Mesodermal cell (in vitro differentiated cells): ENCODE measurements at regions not wholly inside any gene's neighbourhood (a gene's known extent, or its start where the extent isn't known, plus 50 kb on each side); places are given as distances from the start of the nearest gene placed in this dataset.
"Not testable (repeated sequence)": the region's sequence is repeated elsewhere in the genome, so short reads cannot be mapped to it uniquely, and the experiment has no call there.

Experiments
- H3K27ac ChIP-seq: 2 replicates; pipeline ENCODE4 v1.7.0; 2013; ENCODE audit warnings: mild to moderate bottlenecking, low read depth, low read length, moderate library complexity; ENCODE audit not compliant: severe bottlenecking
- H3K36me3 ChIP-seq: 2 replicates; pipeline ENCODE4 v1.7.1; 2013; ENCODE audit warnings: mild to moderate bottlenecking, low read length, moderate library complexity; ENCODE audit not compliant: control insufficient read depth, insufficient read depth
- H3K4me1 ChIP-seq: one replicate; pipeline ENCODE4 v1.7.1; 2013; ENCODE audit warnings: mild to moderate bottlenecking, low read length; ENCODE audit not compliant: insufficient read depth, control insufficient read depth, poor library complexity, severe bottlenecking
- H3K4me3 ChIP-seq: 2 replicates; pipeline ENCODE4 v1.7.0; 2013; ENCODE audit warnings: low read length, control low read depth, mild to moderate bottlenecking; ENCODE audit not compliant: insufficient read depth, poor library complexity, severe bottlenecking; ENCODE audit errors: extremely low read depth
- H3K9me3 ChIP-seq: 2 replicates; pipeline ENCODE4 v1.7.1; 2013; ENCODE audit warnings: mild to moderate bottlenecking, low read length, moderate library complexity; ENCODE audit not compliant: control insufficient read depth
- WGBS, 2 experiments: methylation state at CpG; one replicate each; pipeline ENCODE4 v1.1.5; 2013; ENCODE audit warnings: missing lambda C conversion rate in 2 of 2; ENCODE audit not compliant: insufficient coverage in 2 of 2; 5-methylcytosine and 5-hydroxymethylcytosine counted together

- not testable (repeated sequence) for H3K36me3 ChIP-seq, H3K4me1 ChIP-seq, H3K4me3 ChIP-seq, H3K9me3 ChIP-seq, H3K27ac ChIP-seq
- no CpG with 5 or more reads among the region's 6 CpGs for WGBS, 2 experiments
Observed at GRCh38 chr2:87438780-87439454, 309.0 kb upstream of the PLGLB2 start.

- 84% methylated on average over 2 of the region's 7 CpGs; no CpG with 5 or more reads in 1 of the 2 experiments for WGBS, 2 experiments
- not testable (repeated sequence) for H3K4me3 ChIP-seq, H3K4me1 ChIP-seq, H3K9me3 ChIP-seq, H3K27ac ChIP-seq, H3K36me3 ChIP-seq
Observed at GRCh38 chr2:87439617-87440204, 308.2 kb upstream of the PLGLB2 start.

DNA sequence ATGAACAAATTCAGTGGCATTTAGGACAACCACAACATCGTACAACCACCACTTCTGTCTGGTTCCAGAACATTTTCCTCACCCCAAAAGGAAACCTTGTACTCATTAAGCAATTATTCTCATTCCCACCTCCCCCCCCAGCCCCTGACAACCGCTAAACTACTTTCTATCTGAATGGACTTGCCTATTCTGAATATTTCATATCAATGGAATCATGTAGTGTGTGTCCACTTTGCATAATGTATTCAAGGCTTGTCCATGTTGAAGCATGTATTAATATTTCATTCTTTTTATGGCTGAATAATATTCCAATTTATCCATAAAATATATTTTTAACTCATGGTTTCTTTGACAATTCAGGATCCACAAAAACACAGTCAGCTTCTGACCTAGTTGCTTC lies 307.2 kb upstream of the PLGLB2 start:
- not testable (repeated sequence) for H3K9me3 ChIP-seq, H3K27ac ChIP-seq, H3K4me3 ChIP-seq, H3K36me3 ChIP-seq, H3K4me1 ChIP-seq
- WGBS, 2 experiments, result 88 to 100% methylated on average over 1 of the region's 2 CpGs

- H3K9me3 ChIP-seq, H3K4me3 ChIP-seq, H3K36me3 ChIP-seq, H3K27ac ChIP-seq, H3K4me1 ChIP-seq: not testable (repeated sequence)
- whole genome bisulfite sequencing, 2 experiments, result 90 to 97% methylated on average over 2 to 5 of the region's 6 CpGs
Observed at GRCh38 chr2:87441375-87441774, 306.5 kb upstream of the PLGLB2 start.

DNA sequence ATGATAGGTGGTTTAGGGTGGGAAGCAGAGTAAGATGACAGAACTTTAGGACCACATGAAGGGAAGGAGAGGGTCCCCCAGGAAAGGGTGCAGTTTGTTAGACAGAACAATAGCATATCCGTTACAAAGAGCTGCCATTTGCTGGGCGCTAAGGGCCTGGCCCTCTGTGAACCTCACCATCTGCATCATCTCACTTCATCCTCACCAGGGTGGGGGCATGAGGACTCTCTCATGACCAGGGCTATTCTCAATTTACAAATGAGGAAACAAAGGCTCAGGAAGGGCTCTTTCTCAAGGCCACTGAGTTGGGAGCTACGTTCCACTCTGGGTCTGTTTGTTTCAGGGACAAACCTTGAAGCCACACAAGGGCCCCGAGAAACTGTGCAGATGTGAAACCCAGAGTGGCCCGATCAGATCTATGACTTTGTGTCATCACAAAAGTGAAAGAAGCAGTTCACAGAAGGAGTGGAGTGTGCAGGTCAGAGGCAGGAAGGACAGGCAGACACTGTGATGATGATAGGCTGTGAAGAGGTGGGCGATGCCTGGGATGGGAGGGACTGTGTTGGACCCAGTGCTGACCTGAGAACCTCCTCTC lies 304.8 kb upstream of the PLGLB2 start:
- not testable (repeated sequence) for H3K27ac ChIP-seq, H3K36me3 ChIP-seq, H3K9me3 ChIP-seq, H3K4me3 ChIP-seq, H3K4me1 ChIP-seq
- WGBS, 2 experiments, result no CpG with 5 or more reads among the region's 6 CpGs

DNA sequence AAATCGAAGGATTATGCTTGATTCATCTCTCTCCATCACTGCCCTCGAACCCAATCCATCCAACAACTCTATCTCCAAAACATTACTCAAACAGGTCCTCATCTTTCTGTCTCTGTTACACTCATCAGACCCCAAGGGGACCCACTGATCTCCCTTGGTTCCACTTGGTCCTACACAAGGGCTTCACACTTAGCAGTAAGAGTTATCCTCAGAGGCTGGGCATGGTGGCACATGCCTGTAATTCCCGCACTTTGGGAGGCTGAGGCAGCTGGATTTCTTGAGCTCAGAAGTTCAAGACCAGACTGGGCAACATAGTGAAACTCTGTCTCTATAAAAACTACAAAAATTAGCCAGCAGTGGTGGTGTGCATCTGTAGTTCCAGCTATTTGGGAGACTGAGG lies 302.9 kb upstream of the PLGLB2 start:
- H3K4me1 ChIP-seq, H3K27ac ChIP-seq, H3K4me3 ChIP-seq, H3K36me3 ChIP-seq, H3K9me3 ChIP-seq: not testable (repeated sequence)
- 89% methylated on average over 1 of the region's 3 CpGs; no CpG with 5 or more reads in 1 of the 2 experiments for WGBS, 2 experiments

DNA sequence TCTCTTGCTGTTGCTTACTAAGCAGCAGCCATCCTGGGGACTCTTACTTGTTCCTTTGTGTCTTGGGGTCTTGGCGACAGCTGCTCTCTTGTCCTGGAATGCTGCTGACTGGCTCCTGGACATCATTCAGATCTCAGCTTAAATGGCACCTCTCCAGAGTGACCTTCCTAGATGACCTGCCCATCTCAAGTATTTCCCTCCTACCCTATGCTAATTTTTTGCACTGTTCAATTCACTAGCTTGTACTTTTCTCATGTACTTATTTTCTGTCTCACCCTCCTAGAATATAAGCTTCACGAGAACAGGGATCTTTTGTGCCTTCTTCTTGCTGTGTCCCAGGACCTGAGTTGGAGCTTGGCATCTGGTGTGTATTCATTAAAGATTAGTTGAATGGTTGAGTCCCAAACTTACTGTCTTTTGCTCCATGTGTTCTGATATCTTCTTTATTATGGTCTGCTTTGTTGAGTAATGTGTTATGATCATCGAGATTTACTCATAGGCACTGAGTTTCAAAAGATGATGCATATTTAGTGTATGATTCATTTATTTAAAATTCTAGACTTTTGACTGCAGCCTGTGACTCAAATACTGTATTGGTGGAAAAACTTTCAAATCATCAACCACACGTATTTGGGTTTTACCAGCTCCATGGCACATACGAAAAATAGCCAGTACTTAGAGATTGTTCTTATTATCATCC lies 302.1 kb upstream of the PLGLB2 start:
- H3K4me1 ChIP-seq, H3K27ac ChIP-seq, H3K9me3 ChIP-seq, H3K4me3 ChIP-seq, H3K36me3 ChIP-seq: not testable (repeated sequence)
- no CpG with 5 or more reads among the region's 5 CpGs for WGBS, 2 experiments

DNA sequence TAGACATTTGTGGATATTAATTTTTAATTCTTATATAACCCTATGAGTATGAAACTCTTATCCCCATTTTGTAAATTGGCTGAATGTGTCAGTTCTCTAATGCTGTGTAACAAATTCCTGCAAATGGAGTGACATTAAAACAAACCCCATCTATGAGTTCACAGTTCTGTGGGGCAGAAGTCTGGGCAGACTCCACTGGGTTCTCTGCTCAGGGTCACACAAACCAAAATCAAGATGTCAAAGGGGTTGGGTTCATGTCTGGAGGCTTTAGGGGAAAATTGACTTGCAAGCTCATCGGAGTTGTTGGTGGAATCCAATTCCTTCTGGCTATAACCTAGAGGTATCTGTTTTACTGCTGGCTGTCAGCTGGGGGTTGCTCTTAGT lies 301.6 kb upstream of the PLGLB2 start:
- H3K36me3 ChIP-seq, H3K9me3 ChIP-seq, H3K4me1 ChIP-seq, H3K27ac ChIP-seq, H3K4me3 ChIP-seq: not testable (repeated sequence)
- no CpG with 5 or more reads among the region's 1 CpG for WGBS, 2 experiments

- H3K36me3 ChIP-seq, H3K9me3 ChIP-seq, H3K27ac ChIP-seq, H3K4me3 ChIP-seq: not testable (repeated sequence)
- peaks cover 14% of the 10 kb centered on the region for H3K4me1 ChIP-seq
- WGBS, 2 experiments, result no CpG with 5 or more reads among the region's 3 CpGs
Observed at GRCh38 chr2:87449462-87449980, 298.4 kb upstream of the PLGLB2 start.

DNA sequence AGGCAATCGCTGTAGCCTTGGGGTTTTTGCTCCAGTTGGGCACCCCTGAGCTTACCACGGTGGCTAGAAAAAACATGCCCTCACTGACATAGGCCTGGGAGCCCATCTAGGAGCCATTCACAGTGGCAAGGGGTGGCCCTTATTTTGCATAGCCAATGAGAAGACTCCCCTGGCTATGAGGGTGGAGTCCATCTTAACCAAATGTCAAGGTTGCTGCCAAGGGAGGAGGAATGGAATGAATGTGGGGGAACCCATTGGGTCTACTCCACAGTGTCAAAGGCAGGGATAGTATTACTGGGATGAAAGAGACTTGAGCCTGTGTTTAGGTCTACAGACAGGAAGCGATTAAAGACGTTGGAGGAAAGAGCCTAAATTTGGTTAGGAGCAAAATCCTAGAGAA lies 295.7 kb upstream of the PLGLB2 start:
- H3K4me3 ChIP-seq, H3K27ac ChIP-seq, H3K36me3 ChIP-seq, H3K9me3 ChIP-seq: not testable (repeated sequence)
- peaks cover 14% of the 10 kb centered on the region for H3K4me1 ChIP-seq
- no CpG with 5 or more reads among the region's 4 CpGs for WGBS, 2 experiments

- not testable (repeated sequence) for H3K27ac ChIP-seq, H3K9me3 ChIP-seq, H3K36me3 ChIP-seq, H3K4me3 ChIP-seq
- H3K4me1 ChIP-seq, result peaks cover 14% of the 10 kb centered on the region
- 88 to 100% methylated on average over 1 of the region's 1 CpG for WGBS, 2 experiments
Observed at GRCh38 chr2:87452861-87453260, 295.0 kb upstream of the PLGLB2 start.
